ENCODE measurements at regions not wholly inside any gene's neighbourhood (a gene's known extent, or its start where the extent isn't known, plus 50 kb on each side); places are given as distances from the start of the nearest gene placed in this dataset.
A peak's percentile ranks its signal among the peaks of the same experiment; 100 is the strongest.

GRCh38 chr9:13744261-13744901 is 464.9 kb upstream of the MPDZ start:
- DNase-seq: no peak

- DNase-seq: no peak
Observed at GRCh38 chr9:13737885-13738284, 458.4 kb upstream of the MPDZ start.

- DNase-seq: no peak
Observed at GRCh38 chr9:13735181-13735580, 455.7 kb upstream of the MPDZ start.

GRCh38 chr9:13734601-13735000 is 455.1 kb upstream of the MPDZ start:
- DNase-seq: no peak

GRCh38 chr9:13732290-13732689 is 452.8 kb upstream of the MPDZ start:
- no peak for DNase-seq

- no peak for DNase-seq
Observed at GRCh38 chr9:13731637-13732036, 452.1 kb upstream of the MPDZ start.

GRCh38 chr9:13729955-13730354 is 450.5 kb upstream of the MPDZ start:
- DNase-seq: no peak

GRCh38 chr9:13728917-13729811 is 449.7 kb upstream of the MPDZ start:
- DNase-seq: no peak

GRCh38 chr9:13728131-13728530 is 448.6 kb upstream of the MPDZ start:
- peak; percentile 11 for DNase-seq

- DNase-seq: no peak
Observed at GRCh38 chr9:13726746-13727145, 447.3 kb upstream of the MPDZ start.

- DNase-seq: no peak
Observed at GRCh38 chr9:13725516-13725915, 446.0 kb upstream of the MPDZ start.

GRCh38 chr9:13721481-13722235 is 442.2 kb upstream of the MPDZ start:
- no peak for DNase-seq

- DNase-seq: no peak
Observed at GRCh38 chr9:13719981-13720676, 440.6 kb upstream of the MPDZ start.

- DNase-seq: no peak
Observed at GRCh38 chr9:13719446-13719845, 440.0 kb upstream of the MPDZ start.

- no peak for DNase-seq
Observed at GRCh38 chr9:13718539-13718938, 439.0 kb upstream of the MPDZ start.

- no peak for DNase-seq
Observed at GRCh38 chr9:13718086-13718485, 438.6 kb upstream of the MPDZ start.

GRCh38 chr9:13717322-13718054 is 438.0 kb upstream of the MPDZ start:
- DNase-seq: no peak

- DNase-seq: peak; percentile 15
Observed at GRCh38 chr9:13716601-13717321, 437.3 kb upstream of the MPDZ start.

- DNase-seq: no peak
Observed at GRCh38 chr9:13716090-13716489, 436.6 kb upstream of the MPDZ start.

GRCh38 chr9:13715430-13715829 is 435.9 kb upstream of the MPDZ start:
- DNase-seq: no peak
